ENCODE measurements at regions not wholly inside any gene's neighbourhood (a gene's known extent, or its start where the extent isn't known, plus 50 kb on each side); places are given as distances from the start of the nearest gene placed in this dataset.

DNA sequence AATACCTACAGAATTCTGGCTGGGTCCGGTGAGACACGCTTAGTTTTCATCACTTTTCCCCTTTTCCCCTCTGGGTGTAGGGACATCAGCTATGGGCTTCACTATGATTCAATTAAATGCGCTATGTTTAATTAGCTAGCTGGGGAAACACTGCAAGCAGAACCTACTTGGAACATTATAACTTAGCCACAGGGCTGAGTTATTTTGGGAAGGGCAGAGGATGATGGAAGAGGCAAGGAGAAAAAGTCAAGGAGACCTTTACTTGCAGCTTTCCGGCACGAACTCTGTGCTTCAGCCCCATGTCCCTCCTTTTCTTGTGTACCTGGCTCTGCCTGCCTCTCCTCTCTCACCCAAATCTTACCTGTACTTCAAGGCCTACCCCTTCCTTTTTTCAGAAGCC is 62.8 kb downstream of the KIF4B start:
- Histone ChIP-seq H3K9me3 (ENCODE audit: insufficient read depth, low read depth) (no peaks in the 10 kb centered on the region), H4K20me1 (ENCODE audit: insufficient read depth) (no peaks in the 10 kb centered on the region), H3K36me3 (ENCODE audit: low read depth) (no peaks in the 10 kb centered on the region), H3K4me1 (replicated peaks; ENCODE audit: insufficient read depth) (no peaks in the 10 kb centered on the region), H3F3A (ENCODE audit: insufficient read depth, low read depth) (no peaks in the 10 kb centered on the region), H3K27me3 (ENCODE audit: insufficient read depth, low read depth) (peaks cover 26% of the 10 kb centered on the region), H3K79me2 (ENCODE audit: low read depth) (no peaks in the 10 kb centered on the region), H2AFZ (no peak overlapping the region), H3K4me3 (no peak overlapping the region), H3K27ac (no peak overlapping the region), H3K9me2 (ENCODE audit: insufficient read depth) (no peaks in the 10 kb centered on the region), H3K4me2 (no peak overlapping the region)
- intact Hi-C loops (cut with micrococcal nuclease; ENCODE audit: unreplicated experiment), result no loop called here
- ChIA-PET CTCF (no interaction called here), POLR2A (ENCODE audit: unreplicated experiment) (no interaction called here)
- TF ChIP-seq, protein P1, sequence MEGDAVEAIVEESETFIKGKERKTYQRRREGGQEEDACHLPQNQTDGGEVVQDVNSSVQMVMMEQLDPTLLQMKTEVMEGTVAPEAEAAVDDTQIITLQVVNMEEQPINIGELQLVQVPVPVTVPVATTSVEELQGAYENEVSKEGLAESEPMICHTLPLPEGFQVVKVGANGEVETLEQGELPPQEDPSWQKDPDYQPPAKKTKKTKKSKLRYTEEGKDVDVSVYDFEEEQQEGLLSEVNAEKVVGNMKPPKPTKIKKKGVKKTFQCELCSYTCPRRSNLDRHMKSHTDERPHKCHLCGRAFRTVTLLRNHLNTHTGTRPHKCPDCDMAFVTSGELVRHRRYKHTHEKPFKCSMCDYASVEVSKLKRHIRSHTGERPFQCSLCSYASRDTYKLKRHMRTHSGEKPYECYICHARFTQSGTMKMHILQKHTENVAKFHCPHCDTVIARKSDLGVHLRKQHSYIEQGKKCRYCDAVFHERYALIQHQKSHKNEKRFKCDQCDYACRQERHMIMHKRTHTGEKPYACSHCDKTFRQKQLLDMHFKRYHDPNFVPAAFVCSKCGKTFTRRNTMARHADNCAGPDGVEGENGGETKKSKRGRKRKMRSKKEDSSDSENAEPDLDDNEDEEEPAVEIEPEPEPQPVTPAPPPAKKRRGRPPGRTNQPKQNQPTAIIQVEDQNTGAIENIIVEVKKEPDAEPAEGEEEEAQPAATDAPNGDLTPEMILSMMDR (conservative IDR thresholded peaks at IDR 0.05), result no peak
- no peak for TF ChIP-seq EZH2 (IDR thresholded peaks at IDR 0.05; ENCODE audit: low read depth)
- DNase-seq, result no peak
- no TSS peak for BruUV-seq (replicated peaks)

GRCh38 chr5:155079698-155080097 is 66.1 kb downstream of the KIF4B start:
- Histone ChIP-seq H4K20me1 (ENCODE audit: insufficient read depth) (no peaks in the 10 kb centered on the region), H3F3A (ENCODE audit: insufficient read depth, low read depth) (no peaks in the 10 kb centered on the region), H3K9me3 (ENCODE audit: insufficient read depth, low read depth) (no peaks in the 10 kb centered on the region), H3K27me3 (ENCODE audit: insufficient read depth, low read depth) (peaks cover 26% of the 10 kb centered on the region), H3K27ac (no peak overlapping the region), H3K4me3 (no peak overlapping the region), H3K4me1 (replicated peaks; ENCODE audit: insufficient read depth) (no peaks in the 10 kb centered on the region), H2AFZ (no peak overlapping the region), H3K9me2 (ENCODE audit: insufficient read depth) (no peaks in the 10 kb centered on the region), H3K4me2 (no peak overlapping the region), H3K79me2 (ENCODE audit: low read depth) (no peaks in the 10 kb centered on the region), H3K36me3 (ENCODE audit: low read depth) (no peaks in the 10 kb centered on the region)
- BruUV-seq (replicated peaks), result no TSS peak
- ChIA-PET POLR2A (ENCODE audit: unreplicated experiment) (no interaction called here), CTCF (no interaction called here)
- DNase-seq, result no peak
- intact Hi-C loops (cut with micrococcal nuclease; ENCODE audit: unreplicated experiment), result no loop called here
- TF ChIP-seq, protein P1 (conservative IDR thresholded peaks at IDR 0.05), result no peak
- no peak for TF ChIP-seq EZH2 (IDR thresholded peaks at IDR 0.05; ENCODE audit: low read depth)

DNA sequence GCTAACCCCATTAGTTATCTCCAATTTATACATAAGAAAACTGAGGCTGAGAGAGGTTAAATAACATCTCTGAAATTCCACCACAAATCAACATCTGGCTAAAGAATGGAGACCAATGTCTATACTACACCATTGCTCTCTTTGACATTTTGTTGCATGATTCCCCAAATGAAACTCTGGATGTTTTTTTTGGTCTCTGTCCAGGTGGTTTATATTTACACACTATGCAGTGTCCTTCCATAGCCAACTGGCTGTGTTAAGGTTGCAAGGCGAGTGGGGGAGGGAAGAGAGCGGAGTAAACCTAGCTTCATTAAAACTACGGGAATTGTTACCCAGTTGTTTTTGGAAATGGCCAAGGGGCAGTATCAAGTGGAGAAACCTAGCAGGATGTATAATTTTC is 67.2 kb downstream of the KIF4B start:
- DNase-seq, result no peak
- TF ChIP-seq, protein P1 (conservative IDR thresholded peaks at IDR 0.05), result no peak
- no peak for TF ChIP-seq EZH2 (IDR thresholded peaks at IDR 0.05; ENCODE audit: low read depth)
- Histone ChIP-seq H3F3A (ENCODE audit: insufficient read depth, low read depth) (no peaks in the 10 kb centered on the region), H3K27ac (no peak overlapping the region), H3K79me2 (ENCODE audit: low read depth) (no peaks in the 10 kb centered on the region), H3K4me2 (no peak overlapping the region), H3K9me3 (ENCODE audit: insufficient read depth, low read depth) (no peaks in the 10 kb centered on the region), H3K27me3 (ENCODE audit: insufficient read depth, low read depth) (peaks cover 17% of the 10 kb centered on the region), H3K9me2 (ENCODE audit: insufficient read depth) (no peaks in the 10 kb centered on the region), H3K4me1 (replicated peaks; ENCODE audit: insufficient read depth) (no peaks in the 10 kb centered on the region), H2AFZ (no peak overlapping the region), H3K36me3 (ENCODE audit: low read depth) (no peaks in the 10 kb centered on the region), H3K4me3 (no peak overlapping the region), H4K20me1 (ENCODE audit: insufficient read depth) (no peaks in the 10 kb centered on the region)
- POLR2A ChIA-PET (ENCODE audit: unreplicated experiment), result no interaction called here
- CTCF ChIA-PET, result no interaction called here
- no TSS peak for BruUV-seq (replicated peaks)
- intact Hi-C loops (cut with micrococcal nuclease; ENCODE audit: unreplicated experiment), result no loop called here

Data from PC-9 (cell line).